ENCODE measurements at regions not wholly inside any gene's neighbourhood (a gene's known extent, or its start where the extent isn't known, plus 50 kb on each side); places are given as distances from the start of the nearest gene placed in this dataset.

GRCh38 chr6:22882581-22882980, 313.2 kb downstream of the HDGFL1 start:
- H3K27ac Mint-ChIP-seq = no peak overlapping the region
- no peak for ATAC-seq (replicated peaks)
- no peaks in the 10 kb centered on the region for H3K4me1 Mint-ChIP-seq
- no peak overlapping the region for H3K4me3 Mint-ChIP-seq
- no peaks in the 10 kb centered on the region for H3K36me3 Mint-ChIP-seq (ENCODE audit: low read depth)
- no peaks in the 10 kb centered on the region for H3K27me3 Mint-ChIP-seq
- H3K9me3 Mint-ChIP-seq = no peaks in the 10 kb centered on the region

- Mint-ChIP-seq H3K4me3 (no peak overlapping the region), H3K4me1 (no peaks in the 10 kb centered on the region), H3K27ac (no peak overlapping the region), H3K27me3 (no peaks in the 10 kb centered on the region), H3K9me3 (no peaks in the 10 kb centered on the region), H3K36me3 (ENCODE audit: low read depth) (no peaks in the 10 kb centered on the region)
- no peak for ATAC-seq (replicated peaks)
Measured at GRCh38 chr6:22883061-22883717, 313.8 kb downstream of the HDGFL1 start.

- Mint-ChIP-seq H3K9me3 (no peaks in the 10 kb centered on the region), H3K4me1 (no peaks in the 10 kb centered on the region), H3K36me3 (ENCODE audit: low read depth) (no peaks in the 10 kb centered on the region), H3K27ac (no peak overlapping the region), H3K4me3 (no peak overlapping the region), H3K27me3 (no peaks in the 10 kb centered on the region)
- no peak for ATAC-seq (replicated peaks)
Measured at GRCh38 chr6:22884456-22884855, 315.1 kb downstream of the HDGFL1 start.

GRCh38 chr6:22886650-22887581, 317.6 kb downstream of the HDGFL1 start:
- no peak overlapping the region for H3K27ac Mint-ChIP-seq
- H3K9me3 Mint-ChIP-seq = no peaks in the 10 kb centered on the region
- no peaks in the 10 kb centered on the region for H3K36me3 Mint-ChIP-seq (ENCODE audit: low read depth)
- H3K4me3 Mint-ChIP-seq = no peak overlapping the region
- no peak for ATAC-seq (replicated peaks)
- no peaks in the 10 kb centered on the region for H3K27me3 Mint-ChIP-seq
- no peaks in the 10 kb centered on the region for H3K4me1 Mint-ChIP-seq

- Mint-ChIP-seq H3K4me3 (no peak overlapping the region), H3K27me3 (no peaks in the 10 kb centered on the region), H3K27ac (no peak overlapping the region), H3K4me1 (no peaks in the 10 kb centered on the region), H3K9me3 (no peaks in the 10 kb centered on the region), H3K36me3 (ENCODE audit: low read depth) (no peaks in the 10 kb centered on the region)
- ATAC-seq (replicated peaks) = no peak
Measured at GRCh38 chr6:22888163-22888752, 318.9 kb downstream of the HDGFL1 start.

DNA sequence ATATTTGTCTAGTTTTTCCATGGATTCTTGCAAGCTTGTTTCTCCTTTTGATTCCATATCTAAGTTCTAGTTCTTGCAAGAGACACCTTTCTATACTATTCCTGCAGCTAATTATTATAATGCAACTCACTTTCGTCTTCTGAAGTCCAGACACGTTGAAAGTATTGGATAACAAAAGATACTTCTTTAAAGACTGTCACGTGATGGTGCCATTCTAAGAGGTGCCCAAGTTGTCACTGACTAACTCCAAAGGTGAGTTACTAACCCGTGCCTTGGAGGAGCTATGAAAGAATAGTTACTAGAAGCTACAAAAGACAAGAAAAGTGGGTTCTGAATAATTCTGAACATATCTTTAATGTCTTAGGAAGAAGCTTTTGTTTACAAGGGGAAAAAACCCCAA, 322.6 kb downstream of the HDGFL1 start:
- Mint-ChIP-seq H3K9me3 (no peaks in the 10 kb centered on the region), H3K4me3 (no peak overlapping the region), H3K27me3 (no peaks in the 10 kb centered on the region), H3K36me3 (ENCODE audit: low read depth) (no peaks in the 10 kb centered on the region), H3K4me1 (no peaks in the 10 kb centered on the region), H3K27ac (no peak overlapping the region)
- no peak for ATAC-seq (replicated peaks)

GRCh38 chr6:22892452-22892851, 323.1 kb downstream of the HDGFL1 start:
- no peak for ATAC-seq (replicated peaks)
- H3K27ac Mint-ChIP-seq = no peak overlapping the region
- no peaks in the 10 kb centered on the region for H3K27me3 Mint-ChIP-seq
- no peak overlapping the region for H3K4me3 Mint-ChIP-seq
- H3K9me3 Mint-ChIP-seq = no peaks in the 10 kb centered on the region
- no peaks in the 10 kb centered on the region for H3K4me1 Mint-ChIP-seq
- no peaks in the 10 kb centered on the region for H3K36me3 Mint-ChIP-seq (ENCODE audit: low read depth)

DNA sequence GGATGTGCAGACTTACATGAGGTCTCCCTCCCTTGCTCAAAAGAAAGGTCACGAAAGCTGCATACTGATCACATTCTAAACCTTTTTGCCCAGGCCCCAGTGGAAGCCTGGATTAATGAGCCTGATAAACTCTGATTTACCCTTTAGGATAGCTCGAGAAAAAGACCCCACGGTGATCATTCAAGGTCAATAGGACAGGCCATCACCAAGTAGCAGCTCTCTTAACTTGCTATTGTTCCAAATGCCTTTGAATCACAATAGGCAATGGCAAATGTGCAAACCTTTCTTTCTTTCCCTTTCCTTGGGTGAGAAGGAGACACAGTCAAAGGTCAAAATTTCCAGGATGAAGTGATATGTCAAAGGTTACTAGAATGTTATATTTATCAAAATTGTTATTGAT, 327.3 kb downstream of the HDGFL1 start:
- H3K36me3 Mint-ChIP-seq (ENCODE audit: low read depth) = no peaks in the 10 kb centered on the region
- no peaks in the 10 kb centered on the region for H3K4me1 Mint-ChIP-seq
- no peak for ATAC-seq (replicated peaks)
- H3K27me3 Mint-ChIP-seq = no peaks in the 10 kb centered on the region
- H3K27ac Mint-ChIP-seq = no peak overlapping the region
- no peaks in the 10 kb centered on the region for H3K9me3 Mint-ChIP-seq
- no peak overlapping the region for H3K4me3 Mint-ChIP-seq

DNA sequence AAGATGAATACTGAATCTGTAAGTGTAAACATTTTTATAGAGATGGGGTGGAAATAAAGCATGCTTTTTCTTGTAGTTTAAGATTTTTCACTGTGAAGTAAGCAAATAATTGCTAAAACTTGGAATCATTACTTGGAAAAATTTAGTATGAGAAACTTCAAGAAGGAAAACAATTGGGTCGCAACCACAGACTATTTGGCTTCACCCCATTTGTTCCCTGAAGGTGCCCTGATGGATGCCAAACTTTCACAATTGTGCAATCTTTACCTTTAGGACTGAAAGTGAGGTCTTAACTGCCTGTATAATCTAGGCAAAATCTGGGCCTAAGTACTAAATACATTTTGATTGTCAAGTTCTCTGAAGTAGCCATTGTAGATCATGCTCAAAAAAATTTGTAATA, 330.1 kb downstream of the HDGFL1 start:
- Mint-ChIP-seq H3K27me3 (no peaks in the 10 kb centered on the region), H3K4me3 (no peak overlapping the region), H3K36me3 (ENCODE audit: low read depth) (no peaks in the 10 kb centered on the region), H3K4me1 (no peaks in the 10 kb centered on the region), H3K9me3 (peaks cover 4% of the 10 kb centered on the region), H3K27ac (no peak overlapping the region)
- ATAC-seq (replicated peaks) = no peak

DNA sequence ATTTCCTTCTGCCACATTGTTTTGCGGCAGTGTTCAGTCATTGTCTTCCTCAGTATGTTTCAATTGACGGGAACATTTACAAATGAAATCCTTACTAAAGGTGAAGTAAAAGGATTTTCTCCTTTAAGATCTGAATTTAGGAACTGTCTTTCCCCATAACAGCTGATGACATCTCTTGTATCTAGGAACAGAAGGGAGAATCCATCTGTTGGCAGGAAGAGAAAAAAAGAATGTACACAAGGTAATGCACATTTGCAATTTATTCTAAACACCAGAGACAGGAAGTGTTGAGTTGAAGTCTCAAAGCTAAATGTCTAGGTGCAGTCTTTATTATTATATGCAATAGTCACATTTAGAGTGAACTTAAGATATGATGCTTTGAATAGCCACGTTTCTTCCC, 334.5 kb downstream of the HDGFL1 start:
- ATAC-seq (replicated peaks) = no peak
- Mint-ChIP-seq H3K27ac (no peak overlapping the region), H3K27me3 (no peaks in the 10 kb centered on the region), H3K9me3 (peaks cover 4% of the 10 kb centered on the region), H3K36me3 (ENCODE audit: low read depth) (no peaks in the 10 kb centered on the region), H3K4me1 (no peaks in the 10 kb centered on the region), H3K4me3 (no peak overlapping the region)

- no peaks in the 10 kb centered on the region for H3K27me3 Mint-ChIP-seq
- H3K4me3 Mint-ChIP-seq = no peak overlapping the region
- H3K4me1 Mint-ChIP-seq = no peaks in the 10 kb centered on the region
- no peak overlapping the region for H3K27ac Mint-ChIP-seq
- ATAC-seq (replicated peaks) = no peak
- H3K36me3 Mint-ChIP-seq (ENCODE audit: low read depth) = no peaks in the 10 kb centered on the region
- H3K9me3 Mint-ChIP-seq = peaks cover 4% of the 10 kb centered on the region
Measured at GRCh38 chr6:22904431-22904830, 335.1 kb downstream of the HDGFL1 start.

DNA sequence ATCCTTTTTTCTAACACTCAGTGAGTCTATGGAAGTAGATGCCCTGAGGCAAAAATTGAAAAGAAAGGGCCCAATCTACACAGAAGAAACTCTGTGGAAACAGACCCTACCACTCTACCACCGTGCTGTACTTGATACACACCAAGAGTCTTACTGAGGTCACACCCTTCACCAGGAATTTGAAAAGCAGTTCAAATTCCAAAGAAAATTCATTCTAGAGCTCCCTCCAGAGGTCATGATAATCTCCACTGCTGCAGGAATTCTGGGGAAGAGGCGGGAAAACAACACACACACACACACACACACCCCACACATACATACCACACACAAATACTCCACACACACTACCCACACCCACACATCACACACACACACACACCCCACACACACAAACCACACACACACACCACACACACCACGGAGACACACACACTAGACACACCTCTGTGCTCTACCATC, 336.8 kb downstream of the HDGFL1 start:
- no peaks in the 10 kb centered on the region for H3K27me3 Mint-ChIP-seq
- H3K27ac Mint-ChIP-seq = no peak overlapping the region
- H3K4me3 Mint-ChIP-seq = no peak overlapping the region
- no peaks in the 10 kb centered on the region for H3K36me3 Mint-ChIP-seq (ENCODE audit: low read depth)
- no peaks in the 10 kb centered on the region for H3K4me1 Mint-ChIP-seq
- ATAC-seq (replicated peaks) = no peak
- peaks cover 4% of the 10 kb centered on the region for H3K9me3 Mint-ChIP-seq

- H3K27ac Mint-ChIP-seq = no peak overlapping the region
- no peaks in the 10 kb centered on the region for H3K4me1 Mint-ChIP-seq
- H3K36me3 Mint-ChIP-seq (ENCODE audit: low read depth) = no peaks in the 10 kb centered on the region
- ATAC-seq (replicated peaks) = no peak
- no peaks in the 10 kb centered on the region for H3K27me3 Mint-ChIP-seq
- H3K9me3 Mint-ChIP-seq = peaks cover under 1% of the 10 kb centered on the region
- H3K4me3 Mint-ChIP-seq = no peak overlapping the region
Measured at GRCh38 chr6:22907085-22907484, 337.7 kb downstream of the HDGFL1 start.

DNA sequence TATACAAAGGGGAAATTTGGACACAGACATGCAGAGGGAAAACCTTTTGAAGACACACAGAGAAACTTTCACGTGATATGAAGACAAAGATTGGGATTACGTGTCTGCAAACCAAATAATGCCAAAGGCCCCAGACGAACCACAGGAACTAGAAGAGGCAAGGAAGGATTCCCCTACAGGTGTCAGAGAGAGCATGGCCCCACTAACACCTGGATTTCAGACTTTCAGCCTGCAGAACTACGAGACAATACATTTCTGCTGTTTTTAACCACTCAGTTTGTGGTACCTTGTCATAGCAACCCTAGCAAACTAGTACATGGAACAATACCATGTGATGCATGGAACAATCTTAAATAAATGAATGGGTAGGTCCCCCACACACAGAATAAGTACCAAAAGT, 341.0 kb downstream of the HDGFL1 start:
- Mint-ChIP-seq H3K27me3 (no peaks in the 10 kb centered on the region), H3K9me3 (no peaks in the 10 kb centered on the region), H3K27ac (no peak overlapping the region), H3K4me3 (no peak overlapping the region), H3K36me3 (ENCODE audit: low read depth) (no peaks in the 10 kb centered on the region), H3K4me1 (no peaks in the 10 kb centered on the region)
- ATAC-seq (replicated peaks) = no peak

- Mint-ChIP-seq H3K27me3 (peaks cover 2% of the 10 kb centered on the region), H3K36me3 (ENCODE audit: low read depth) (no peaks in the 10 kb centered on the region), H3K27ac (no peak overlapping the region), H3K9me3 (peaks cover 7% of the 10 kb centered on the region), H3K4me1 (no peaks in the 10 kb centered on the region), H3K4me3 (no peak overlapping the region)
- ATAC-seq (replicated peaks) = no peak
Measured at GRCh38 chr6:22913612-22914011, 344.2 kb downstream of the HDGFL1 start.

All from activated T-helper 17 cell treated with anti-CD3 and anti-CD28 coated beads, Interleukin-2, amount 50 U/mL, for 72 hours (primary cell).